ENCODE measurements at regions not wholly inside any gene's neighbourhood (a gene's known extent, or its start where the extent isn't known, plus 50 kb on each side); places are given as distances from the start of the nearest gene placed in this dataset.
"Not testable (repeated sequence)": the region's sequence is repeated elsewhere in the genome, so short reads cannot be mapped to it uniquely, and the experiment has no call there.

- FAIRE-seq; DNase-seq (ENCODE audit: insufficient read length, low spot score): not testable (repeated sequence)
These were observed 117.8 kb downstream of the GOSR1 start for GRCh38 chr17:30594953-30595371.

- FAIRE-seq (no peak), DNase-seq (ENCODE audit: insufficient read length, low spot score) (no peak)
These were observed 117.2 kb downstream of the GOSR1 start for GRCh38 chr17:30594223-30594952.

GRCh38 chr17:30590081-30590733, 113.0 kb downstream of the GOSR1 start:
- FAIRE-seq: no peak

GRCh38 chr17:30589431-30589830, 112.2 kb downstream of the GOSR1 start:
- DNase-seq (ENCODE audit: insufficient read length, low spot score) (no peak), FAIRE-seq (no peak)

More at GRCh38 chr17:30590081-30590733, 113.0 kb downstream of the GOSR1 start:
- DNase-seq (ENCODE audit: insufficient read length, low spot score): no peak

- DNase-seq (ENCODE audit: insufficient read length, low spot score): no peak
- FAIRE-seq: no peak
These were observed 111.6 kb downstream of the GOSR1 start for GRCh38 chr17:30588798-30589247.

GRCh38 chr17:30586818-30587595, 109.8 kb downstream of the GOSR1 start:
- DNase-seq (ENCODE audit: insufficient read length, low spot score): no peak
- FAIRE-seq: no peak

- no peak for FAIRE-seq
These were observed 107.6 kb downstream of the GOSR1 start for GRCh38 chr17:30584810-30585209.

GRCh38 chr17:30580916-30581315, 103.7 kb downstream of the GOSR1 start:
- DNase-seq (ENCODE audit: insufficient read length, low spot score): no peak
- FAIRE-seq: no peak

More at GRCh38 chr17:30584810-30585209, 107.6 kb downstream of the GOSR1 start:
- no peak for DNase-seq (ENCODE audit: insufficient read length, low spot score)

- DNase-seq (ENCODE audit: insufficient read length, low spot score): no peak
- FAIRE-seq: no peak
These were observed 102.6 kb downstream of the GOSR1 start for GRCh38 chr17:30579610-30580315.

- not testable (repeated sequence) for DNase-seq (ENCODE audit: insufficient read length, low spot score); FAIRE-seq
These were observed 101.0 kb downstream of the GOSR1 start for GRCh38 chr17:30578015-30578717.
